K562 (cell line): ENCODE measurements at regions not wholly inside any gene's neighbourhood (a gene's known extent, or its start where the extent isn't known, plus 50 kb on each side); places are given as distances from the start of the nearest gene placed in this dataset.

Experiments used
- POLR2A ChIP-seq: fragments of 450-650 bp; conservative IDR thresholded peaks from 2 replicates; pipeline ENCODE4 v1.6.1; 2016
- TF ChIP-seq, protein P1 (sequence below): sonication (generic); formaldehyde crosslinking; IDR thresholded peaks from 2 replicates; pipeline ENCODE4 v1.8.1; 2022; ENCODE audit warnings: missing genetic modification reagents

DNA sequence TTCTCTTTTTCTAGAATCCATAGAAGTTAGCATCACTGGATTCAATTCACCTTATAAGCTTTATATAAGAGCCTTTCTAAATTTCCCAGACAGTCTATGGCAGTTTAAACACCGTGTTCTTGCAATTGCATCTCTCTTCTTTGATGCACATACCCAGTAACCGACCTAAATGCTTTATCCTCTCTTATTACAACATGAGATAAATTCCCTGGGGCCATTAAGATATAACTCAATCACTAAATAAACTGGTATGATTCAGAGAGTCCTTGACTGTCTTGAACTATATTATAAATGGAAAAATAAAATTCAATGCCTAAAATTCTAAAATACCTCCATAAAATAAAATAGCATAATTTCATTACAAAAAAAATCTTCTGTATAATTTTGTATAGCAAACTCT lies 98.1 kb downstream of the DIRAS2 start:
- TF ChIP-seq, protein P1, sequence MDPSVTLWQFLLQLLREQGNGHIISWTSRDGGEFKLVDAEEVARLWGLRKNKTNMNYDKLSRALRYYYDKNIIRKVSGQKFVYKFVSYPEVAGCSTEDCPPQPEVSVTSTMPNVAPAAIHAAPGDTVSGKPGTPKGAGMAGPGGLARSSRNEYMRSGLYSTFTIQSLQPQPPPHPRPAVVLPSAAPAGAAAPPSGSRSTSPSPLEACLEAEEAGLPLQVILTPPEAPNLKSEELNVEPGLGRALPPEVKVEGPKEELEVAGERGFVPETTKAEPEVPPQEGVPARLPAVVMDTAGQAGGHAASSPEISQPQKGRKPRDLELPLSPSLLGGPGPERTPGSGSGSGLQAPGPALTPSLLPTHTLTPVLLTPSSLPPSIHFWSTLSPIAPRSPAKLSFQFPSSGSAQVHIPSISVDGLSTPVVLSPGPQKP (CRISPR knock-in tag): no peak
- TF ChIP-seq POLR2A: no peak
